HG02759 (cell line): ENCODE measurements at regions not wholly inside any gene's neighbourhood (a gene's known extent, or its start where the extent isn't known, plus 50 kb on each side); places are given as distances from the start of the nearest gene placed in this dataset.

ENCODE experiments used
- ATAC-seq: cut with Tn5 transposase; IDR thresholded peaks from one replicate; pipeline ENCODE4 v1.9.1; 2021; ENCODE audit warnings: mild to moderate bottlenecking, moderate library complexity; ENCODE audit not compliant: unreplicated experiment

GRCh38 chr1:95370691-95371562, 136.9 kb downstream of the RWDD3 start:
- no peak for ATAC-seq

- ATAC-seq: no peak
Measured at GRCh38 chr1:95371666-95372282, 137.8 kb downstream of the RWDD3 start.

GRCh38 chr1:95375174-95375573, 141.2 kb downstream of the RWDD3 start:
- ATAC-seq: no peak

- no peak for ATAC-seq
Measured at GRCh38 chr1:95380909-95381308, 146.9 kb downstream of the RWDD3 start.

GRCh38 chr1:95382000-95382786, 148.2 kb downstream of the RWDD3 start:
- peak; percentile 68 for ATAC-seq

- no peak for ATAC-seq
Measured at GRCh38 chr1:95383111-95383510, 149.1 kb downstream of the RWDD3 start.

- ATAC-seq: no peak
Measured at GRCh38 chr1:95384567-95384966, 150.6 kb downstream of the RWDD3 start.

- no peak for ATAC-seq
Measured at GRCh38 chr1:95386371-95386770, 152.4 kb downstream of the RWDD3 start.

GRCh38 chr1:95386915-95387314, 152.9 kb downstream of the RWDD3 start:
- ATAC-seq: no peak

GRCh38 chr1:95388031-95388430, 154.0 kb downstream of the RWDD3 start:
- no peak for ATAC-seq

GRCh38 chr1:95393434-95393833, 159.4 kb downstream of the RWDD3 start:
- no peak for ATAC-seq

GRCh38 chr1:95396557-95396956, 162.5 kb downstream of the RWDD3 start:
- ATAC-seq: no peak

GRCh38 chr1:95402780-95403179, 168.8 kb downstream of the RWDD3 start:
- ATAC-seq: no peak

GRCh38 chr1:95406279-95406678, 172.3 kb downstream of the RWDD3 start:
- ATAC-seq: no peak

- ATAC-seq: no peak
Measured at GRCh38 chr1:95407131-95407885, 173.3 kb downstream of the RWDD3 start.

- no peak for ATAC-seq
Measured at GRCh38 chr1:95407886-95408291, 173.9 kb downstream of the RWDD3 start.

- no peak for ATAC-seq
Measured at GRCh38 chr1:95408507-95409136, 174.6 kb downstream of the RWDD3 start.

GRCh38 chr1:95409276-95409675, 175.3 kb downstream of the RWDD3 start:
- ATAC-seq: no peak

- no peak for ATAC-seq
Measured at GRCh38 chr1:95409901-95410300, 175.9 kb downstream of the RWDD3 start.

GRCh38 chr1:95415146-95415545, 181.1 kb downstream of the RWDD3 start:
- ATAC-seq: no peak
